ENCODE measurements at regions not wholly inside any gene's neighbourhood (a gene's known extent, or its start where the extent isn't known, plus 50 kb on each side); places are given as distances from the start of the nearest gene placed in this dataset.

GRCh38 chr5:135178476-135179155, 144.6 kb upstream of the PITX1 start:
- H3K9me3 ChIP-seq: no peaks in the 10 kb centered on the region
- no peak for DNase-seq (ENCODE audit: low spot score in 2 of 2)
- 77 to 78% methylated on average over 14 of the region's 14 CpGs for WGBS, 2 donors
- TF ChIP-seq CTCF (IDR thresholded peaks at IDR 0.05) (no peak), POLR2A (IDR thresholded peaks at IDR 0.05) (no peak), EP300 (IDR thresholded peaks at IDR 0.05) (no peak)
- H3K27me3 ChIP-seq: no peaks in the 10 kb centered on the region
- no peaks in the 10 kb centered on the region for H3K4me1 ChIP-seq
- no peak overlapping the region for H3K27ac ChIP-seq
- no peaks in the 10 kb centered on the region for H3K36me3 ChIP-seq
- no peak overlapping the region for H3K4me3 ChIP-seq

GRCh38 chr5:135177591-135177990, 143.6 kb upstream of the PITX1 start:
- WGBS, 2 donors: 78 to 89% methylated on average over 4 of the region's 4 CpGs
- Histone ChIP-seq H3K27me3 (no peaks in the 10 kb centered on the region), H3K36me3 (no peaks in the 10 kb centered on the region), H3K9me3 (no peaks in the 10 kb centered on the region), H3K27ac (no peak overlapping the region), H3K4me3 (no peak overlapping the region), H3K4me1 (no peaks in the 10 kb centered on the region)
- DNase-seq (ENCODE audit: low spot score in 2 of 2): no peak
- no peak for TF ChIP-seq CTCF (IDR thresholded peaks at IDR 0.05)
- TF ChIP-seq POLR2A (IDR thresholded peaks at IDR 0.05): no peak
- no peak for TF ChIP-seq EP300 (IDR thresholded peaks at IDR 0.05)

GRCh38 chr5:135176991-135177390, 143.0 kb upstream of the PITX1 start:
- Histone ChIP-seq H3K36me3 (no peaks in the 10 kb centered on the region), H3K27me3 (no peaks in the 10 kb centered on the region), H3K9me3 (no peaks in the 10 kb centered on the region), H3K4me3 (no peak overlapping the region), H3K27ac (no peak overlapping the region), H3K4me1 (no peaks in the 10 kb centered on the region)
- WGBS, 2 donors: 89 to 91% methylated on average over 7 of the region's 7 CpGs
- TF ChIP-seq POLR2A (IDR thresholded peaks at IDR 0.05): no peak
- TF ChIP-seq EP300 (IDR thresholded peaks at IDR 0.05): no peak
- TF ChIP-seq CTCF (IDR thresholded peaks at IDR 0.05): no peak
- no peak for DNase-seq (ENCODE audit: low spot score in 2 of 2)

GRCh38 chr5:135174315-135175096, 140.5 kb upstream of the PITX1 start:
- DNase-seq (ENCODE audit: low spot score in 2 of 2): no peak
- 63 to 82% methylated on average over 8 of the region's 8 CpGs for WGBS, 2 donors
- no peak for TF ChIP-seq EP300 (IDR thresholded peaks at IDR 0.05)
- TF ChIP-seq POLR2A (IDR thresholded peaks at IDR 0.05): no peak
- no peak for TF ChIP-seq CTCF (IDR thresholded peaks at IDR 0.05)
- Histone ChIP-seq H3K4me1 (no peaks in the 10 kb centered on the region), H3K27me3 (peaks cover 0 to 9% of the 10 kb centered on the region in 2 donors), H3K27ac (no peak overlapping the region), H3K36me3 (no peaks in the 10 kb centered on the region), H3K4me3 (no peak overlapping the region), H3K9me3 (no peaks in the 10 kb centered on the region)

- no peaks in the 10 kb centered on the region for H3K4me1 ChIP-seq
- no peak overlapping the region for H3K4me3 ChIP-seq
- H3K27me3 ChIP-seq: peaks cover 0 to 9% of the 10 kb centered on the region in 2 donors
- no peaks in the 10 kb centered on the region for H3K36me3 ChIP-seq
- no peak overlapping the region for H3K27ac ChIP-seq
- TF ChIP-seq EP300 (IDR thresholded peaks at IDR 0.05) (no peak), POLR2A (IDR thresholded peaks at IDR 0.05) (no peak)
- no peak for DNase-seq (ENCODE audit: low spot score in 2 of 2)
- WGBS, 2 donors: 75 to 82% methylated on average over 6 of the region's 6 CpGs
- H3K9me3 ChIP-seq: no peaks in the 10 kb centered on the region
Observed at GRCh38 chr5:135173662-135174290, 139.7 kb upstream of the PITX1 start.
